GM12878 (cell line): ENCODE measurements at regions not wholly inside any gene's neighbourhood (a gene's known extent, or its start where the extent isn't known, plus 50 kb on each side); places are given as distances from the start of the nearest gene placed in this dataset.

Experiments
- ATAC-seq: fragments of 200-7000 bp; cut with Tn5 transposase; 3 replicates; pipeline ENCODE4 v1.9.1; 2020; ENCODE audit warnings: mild to moderate bottlenecking, moderate library complexity
- BruUV-seq: library from RNA; stranded (reverse); fragments of 400-500 nt; replicated peaks from 2 replicates; lab custom pipeline; 2021; lab: Mats Ljungman, UMichigan
- CTCF ChIA-PET: fragments of 300-600 bp; sonication (Branson Sonifier 250); formaldehyde crosslinking; extraction: SDS; loops from one replicate; lab custom pipeline; 2021; ENCODE audit warnings: inconsistent platforms; lab: Yijun Ruan, JAX
- POLR2A ChIA-PET: fragments of 350-600 bp; formaldehyde crosslinking; extraction: SDS; loops from one replicate; lab custom pipeline; 2021; ENCODE audit warnings: inconsistent platforms; lab: Charles Lee
- RAD21 ChIA-PET: fragments of 300-600 bp; sonication (Branson Sonifier 250); formaldehyde crosslinking; loops from one replicate; lab custom pipeline; 2023; ENCODE audit warnings: antibody characterized with exemption; ENCODE audit not compliant: unreplicated experiment; lab: Charles Lee
- SMC1A ChIA-PET: fragments of 300-600 bp; sonication (Branson Sonifier 250); formaldehyde crosslinking; loops from one replicate; lab custom pipeline; 2023; ENCODE audit not compliant: unreplicated experiment, uncharacterized antibody; lab: Charles Lee
- DNase-seq: peaks from one replicate; pipeline ENCODE4 v3.0.0-alpha.2; 2011; ENCODE audit warnings: low read depth, low spot score
- FAIRE-seq: peaks from 3 replicates; lab custom pipeline; 2011; peaks lifted over from hg19 to GRCh38; lab: Jason Lieb, UNC
- H2AFZ ChIP-seq: 2 replicates; pipeline ENCODE4 v1.6.0; 2011; ENCODE audit warnings: low read depth, low read length, control low read depth; ENCODE audit not compliant: control insufficient read depth
- H3K27ac ChIP-seq: 2 replicates; pipeline ENCODE4 v1.5.1; 2011; ENCODE audit warnings: control low read depth; ENCODE audit not compliant: control insufficient read depth, insufficient read depth
- H3K27me3 ChIP-seq, 2 experiments: replicated peaks in 1 of 2; 2 replicates each; pipeline versions ENCODE4 v1.6.0 to v1.6.1; 2011; ENCODE audit warnings: low read length in 1 of 2; ENCODE audit not compliant: control insufficient read depth in 2 of 2, insufficient read depth in 2 of 2
- H3K36me3 ChIP-seq, 2 experiments: 2 replicates each; pipeline ENCODE4 v1.5.1; 2011; ENCODE audit warnings: low read length in 1 of 2; ENCODE audit not compliant: control insufficient read depth in 2 of 2, insufficient read depth in 2 of 2
- H3K4me1 ChIP-seq: 2 replicates; pipeline ENCODE4 v1.6.1; 2011; ENCODE audit warnings: mild to moderate bottlenecking, low read length, moderate library complexity, mixed read lengths; ENCODE audit not compliant: control insufficient read depth, insufficient read depth
- H3K4me2 ChIP-seq: 2 replicates; pipeline ENCODE4 v1.6.0; 2011; ENCODE audit warnings: control low read depth; ENCODE audit not compliant: control insufficient read depth, insufficient read depth
- H3K4me3 ChIP-seq: fragments of 200-600 bp; sonication (generic); 2 replicates; pipeline ENCODE4 v1.5.1; 2016
- H3K79me2 ChIP-seq: 2 replicates; pipeline ENCODE4 v1.6.0; 2011; ENCODE audit warnings: low read length; ENCODE audit not compliant: control insufficient read depth, insufficient read depth
- H3K9ac ChIP-seq: 2 replicates; pipeline ENCODE4 v1.8.0; 2011; ENCODE audit warnings: low read length, control low read depth, mixed read lengths; ENCODE audit not compliant: control insufficient read depth, insufficient read depth
- H3K9me3 ChIP-seq: replicated peaks from 3 replicates; pipeline ENCODE4 v1.5.1; 2011; ENCODE audit warnings: mild to moderate bottlenecking, low read length; ENCODE audit not compliant: control insufficient read depth, insufficient read depth
- H4K20me1 ChIP-seq: 2 replicates; pipeline ENCODE4 v1.6.0; 2011; ENCODE audit not compliant: control insufficient read depth, insufficient read depth
- ATF3 ChIP-seq: IDR thresholded peaks from 2 replicates; pipeline ENCODE4 v1.6.1; 2011; ENCODE audit warnings: low read depth, mild to moderate bottlenecking, low read length, moderate library complexity, borderline replicate concordance; ENCODE audit errors: extremely low read depth
- CBX3 ChIP-seq: fragments of 200-600 bp; sonication (generic); IDR thresholded peaks from 2 replicates; pipeline ENCODE4 v1.6.1; 2016; ENCODE audit warnings: low read depth, borderline replicate concordance
- CHD1 ChIP-seq: IDR thresholded peaks from 2 replicates; pipeline ENCODE4 v1.6.1; 2012; ENCODE audit warnings: low read depth, low read length, improper control_type of control experiment
- MLLT1 ChIP-seq: fragments of 450-650 bp; IDR thresholded peaks from 2 replicates; pipeline ENCODE4 v1.6.1; 2016; ENCODE audit warnings: mild to moderate bottlenecking
- NFXL1 ChIP-seq: fragments of 450-650 bp; IDR thresholded peaks from 2 replicates; pipeline ENCODE4 v1.6.1; 2017; ENCODE audit warnings: antibody characterized with exemption, mild to moderate bottlenecking, borderline replicate concordance
- POLR2AphosphoS2 ChIP-seq: IDR thresholded peaks from 2 replicates; pipeline ENCODE4 v1.6.1; 2011; ENCODE audit warnings: low read depth, mild to moderate bottlenecking, low read length, improper control_type of control experiment, moderate library complexity
- STAT3 ChIP-seq: IDR thresholded peaks from 2 replicates; pipeline ENCODE4 v1.6.1; 2011; ENCODE audit warnings: low read depth, low read length, improper control_type of control experiment
- SUZ12 ChIP-seq: fragments of 200-600 bp; sonication (generic); IDR thresholded peaks from one replicate; pipeline ENCODE4 v1.6.1; 2018; ENCODE audit warnings: antibody characterized with exemption, mild to moderate bottlenecking; ENCODE audit not compliant: unreplicated experiment
- TARDBP ChIP-seq: IDR thresholded peaks from 2 replicates; pipeline ENCODE4 v1.6.1; 2016; ENCODE audit warnings: borderline replicate concordance
- TCF12 ChIP-seq: IDR thresholded peaks from 2 replicates; pipeline ENCODE4 v1.6.1; 2011; ENCODE audit warnings: low read depth, mild to moderate bottlenecking, low read length
- ZNF207 ChIP-seq: fragments of 450-650 bp; IDR thresholded peaks from 2 replicates; pipeline ENCODE4 v1.6.1; 2014; ENCODE audit warnings: antibody characterized with exemption, mild to moderate bottlenecking, borderline replicate concordance
- WGBS: methylation state at CpG from one replicate; pipeline ENCODE4 v1.1.6; 2016; ENCODE audit warnings: low lambda C conversion rate; ENCODE audit not compliant: insufficient replicate concordance, insufficient coverage; ENCODE audit errors: missing lambda C conversion rate; 5-methylcytosine and 5-hydroxymethylcytosine counted together
- in situ Hi-C: fragments of 300-500 bp; cut with MboI; formaldehyde crosslinking; loops from 9 replicates; pipeline ENCODE4 v1.14.3; 2018; ENCODE audit warnings: mixed read lengths
- intact Hi-C: fragments of 100-400 bp; cut with micrococcal nuclease; formaldehyde crosslinking; loops from one replicate; pipeline ENCODE4 v1.14.2; 2022; ENCODE audit not compliant: unreplicated experiment
- TF ChIP-seq, protein P1 (sequence below): fragments of 450-650 bp; IDR thresholded peaks from 2 replicates; pipeline ENCODE4 v1.6.1; 2017; ENCODE audit warnings: borderline replicate concordance
- TF ChIP-seq, protein P2 (sequence below): fragments of 450-650 bp; conservative IDR thresholded peaks from 2 replicates; pipeline ENCODE4 v1.6.1; 2017; ENCODE audit warnings: mild to moderate bottlenecking, moderate library complexity
- TF ChIP-seq, protein P3 (sequence below): fragments of 450-650 bp; IDR thresholded peaks from 2 replicates; pipeline ENCODE4 v1.6.1; 2017; ENCODE audit warnings: antibody characterized with exemption, mild to moderate bottlenecking, moderate library complexity

DNA sequence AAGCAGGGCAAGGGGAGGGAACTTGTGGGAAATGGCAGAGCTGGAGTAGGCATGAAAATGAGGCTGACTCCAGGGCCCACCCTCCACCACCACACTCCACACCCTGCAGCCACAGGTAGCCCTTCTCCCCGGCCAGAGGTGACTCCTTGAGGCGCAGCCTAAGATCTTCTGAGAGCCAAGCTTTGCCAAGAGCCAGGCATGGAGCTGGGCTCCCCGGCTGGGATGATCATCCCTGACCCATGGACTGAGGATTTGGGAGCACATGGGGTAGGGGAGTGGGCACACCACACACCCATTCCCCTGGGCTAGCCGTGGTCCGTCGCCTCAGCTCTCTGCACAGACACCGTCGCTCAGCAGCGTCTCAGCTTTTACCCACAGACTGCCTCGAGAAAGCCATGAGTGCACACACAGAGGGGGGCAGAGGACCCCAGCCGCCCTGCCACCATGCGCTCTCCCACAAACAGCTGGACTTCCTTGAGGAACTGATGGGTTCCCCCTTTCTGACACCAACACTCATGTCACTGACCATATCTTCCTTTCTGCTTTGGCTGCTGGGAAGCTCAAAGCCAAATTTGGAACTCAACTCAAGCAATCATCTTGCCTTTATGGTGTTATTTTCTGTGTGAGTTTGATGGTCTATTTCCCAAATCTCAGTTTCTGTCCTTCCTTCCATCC is 123.6 kb upstream of the RUNX3 start (continued):
- TF ChIP-seq, protein P1, sequence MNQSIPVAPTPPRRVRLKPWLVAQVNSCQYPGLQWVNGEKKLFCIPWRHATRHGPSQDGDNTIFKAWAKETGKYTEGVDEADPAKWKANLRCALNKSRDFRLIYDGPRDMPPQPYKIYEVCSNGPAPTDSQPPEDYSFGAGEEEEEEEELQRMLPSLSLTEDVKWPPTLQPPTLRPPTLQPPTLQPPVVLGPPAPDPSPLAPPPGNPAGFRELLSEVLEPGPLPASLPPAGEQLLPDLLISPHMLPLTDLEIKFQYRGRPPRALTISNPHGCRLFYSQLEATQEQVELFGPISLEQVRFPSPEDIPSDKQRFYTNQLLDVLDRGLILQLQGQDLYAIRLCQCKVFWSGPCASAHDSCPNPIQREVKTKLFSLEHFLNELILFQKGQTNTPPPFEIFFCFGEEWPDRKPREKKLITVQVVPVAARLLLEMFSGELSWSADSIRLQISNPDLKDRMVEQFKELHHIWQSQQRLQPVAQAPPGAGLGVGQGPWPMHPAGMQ: no peak
- TF ChIP-seq STAT3: no peak

GRCh38 chr1:25051906-25052305 is 121.8 kb upstream of the RUNX3 start:
- Histone ChIP-seq H3K27me3 (peaks cover 5 to 6% of the 10 kb centered on the region in 2 experiments; a peak in 3 of 4 replicates), H3K36me3 (no peaks in the 10 kb centered on the region), H3K9ac (no peak overlapping the region), H3K27ac (no peak overlapping the region), H3K4me1 (no peaks in the 10 kb centered on the region), H3K9me3 (no peaks in the 10 kb centered on the region), H3K79me2 (no peaks in the 10 kb centered on the region), H3K4me3 (no peak overlapping the region), H2AFZ (no peak overlapping the region), H4K20me1 (no peaks in the 10 kb centered on the region; the same call in 1 of the 2 replicates), H3K4me2 (no peak overlapping the region)
- in situ Hi-C loops: no loop called here
- ATAC-seq: no peak
- POLR2A ChIA-PET: no interaction called here
- no peak for FAIRE-seq
- RAD21 ChIA-PET: no interaction called here
- WGBS: 25% methylated on average over 12 of the region's 12 CpGs
- SMC1A ChIA-PET: no interaction called here
- CTCF ChIA-PET: interaction anchor here (1.7 kb wide), 1 partner anchor 48 kb away, joined by 4 read pairs; no protein-coding TSS in a partner anchor
- intact Hi-C loops: no loop called here
- BruUV-seq: no TSS peak
- no peak for DNase-seq
- TF ChIP-seq, protein P2, sequence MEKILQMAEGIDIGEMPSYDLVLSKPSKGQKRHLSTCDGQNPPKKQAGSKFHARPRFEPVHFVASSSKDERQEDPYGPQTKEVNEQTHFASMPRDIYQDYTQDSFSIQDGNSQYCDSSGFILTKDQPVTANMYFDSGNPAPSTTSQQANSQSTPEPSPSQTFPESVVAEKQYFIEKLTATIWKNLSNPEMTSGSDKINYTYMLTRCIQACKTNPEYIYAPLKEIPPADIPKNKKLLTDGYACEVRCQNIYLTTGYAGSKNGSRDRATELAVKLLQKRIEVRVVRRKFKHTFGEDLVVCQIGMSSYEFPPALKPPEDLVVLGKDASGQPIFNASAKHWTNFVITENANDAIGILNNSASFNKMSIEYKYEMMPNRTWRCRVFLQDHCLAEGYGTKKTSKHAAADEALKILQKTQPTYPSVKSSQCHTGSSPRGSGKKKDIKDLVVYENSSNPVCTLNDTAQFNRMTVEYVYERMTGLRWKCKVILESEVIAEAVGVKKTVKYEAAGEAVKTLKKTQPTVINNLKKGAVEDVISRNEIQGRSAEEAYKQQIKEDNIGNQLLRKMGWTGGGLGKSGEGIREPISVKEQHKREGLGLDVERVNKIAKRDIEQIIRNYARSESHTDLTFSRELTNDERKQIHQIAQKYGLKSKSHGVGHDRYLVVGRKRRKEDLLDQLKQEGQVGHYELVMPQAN: no peak
- TF ChIP-seq TCF12 (no peak), ATF3 (no peak), POLR2AphosphoS2 (no peak), TARDBP (no peak), CHD1 (no peak), SUZ12 (no peak), MLLT1 (no peak), CBX3 (no peak), NFXL1 (no peak), ZNF207 (no peak)
- TF ChIP-seq, protein P3, sequence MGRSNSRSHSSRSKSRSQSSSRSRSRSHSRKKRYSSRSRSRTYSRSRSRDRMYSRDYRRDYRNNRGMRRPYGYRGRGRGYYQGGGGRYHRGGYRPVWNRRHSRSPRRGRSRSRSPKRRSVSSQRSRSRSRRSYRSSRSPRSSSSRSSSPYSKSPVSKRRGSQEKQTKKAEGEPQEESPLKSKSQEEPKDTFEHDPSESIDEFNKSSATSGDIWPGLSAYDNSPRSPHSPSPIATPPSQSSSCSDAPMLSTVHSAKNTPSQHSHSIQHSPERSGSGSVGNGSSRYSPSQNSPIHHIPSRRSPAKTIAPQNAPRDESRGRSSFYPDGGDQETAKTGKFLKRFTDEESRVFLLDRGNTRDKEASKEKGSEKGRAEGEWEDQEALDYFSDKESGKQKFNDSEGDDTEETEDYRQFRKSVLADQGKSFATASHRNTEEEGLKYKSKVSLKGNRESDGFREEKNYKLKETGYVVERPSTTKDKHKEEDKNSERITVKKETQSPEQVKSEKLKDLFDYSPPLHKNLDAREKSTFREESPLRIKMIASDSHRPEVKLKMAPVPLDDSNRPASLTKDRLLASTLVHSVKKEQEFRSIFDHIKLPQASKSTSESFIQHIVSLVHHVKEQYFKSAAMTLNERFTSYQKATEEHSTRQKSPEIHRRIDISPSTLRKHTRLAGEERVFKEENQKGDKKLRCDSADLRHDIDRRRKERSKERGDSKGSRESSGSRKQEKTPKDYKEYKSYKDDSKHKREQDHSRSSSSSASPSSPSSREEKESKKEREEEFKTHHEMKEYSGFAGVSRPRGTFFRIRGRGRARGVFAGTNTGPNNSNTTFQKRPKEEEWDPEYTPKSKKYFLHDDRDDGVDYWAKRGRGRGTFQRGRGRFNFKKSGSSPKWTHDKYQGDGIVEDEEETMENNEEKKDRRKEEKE: no peak
